ENCODE measurements at regions not wholly inside any gene's neighbourhood (a gene's known extent, or its start where the extent isn't known, plus 50 kb on each side); places are given as distances from the start of the nearest gene placed in this dataset.

DNA sequence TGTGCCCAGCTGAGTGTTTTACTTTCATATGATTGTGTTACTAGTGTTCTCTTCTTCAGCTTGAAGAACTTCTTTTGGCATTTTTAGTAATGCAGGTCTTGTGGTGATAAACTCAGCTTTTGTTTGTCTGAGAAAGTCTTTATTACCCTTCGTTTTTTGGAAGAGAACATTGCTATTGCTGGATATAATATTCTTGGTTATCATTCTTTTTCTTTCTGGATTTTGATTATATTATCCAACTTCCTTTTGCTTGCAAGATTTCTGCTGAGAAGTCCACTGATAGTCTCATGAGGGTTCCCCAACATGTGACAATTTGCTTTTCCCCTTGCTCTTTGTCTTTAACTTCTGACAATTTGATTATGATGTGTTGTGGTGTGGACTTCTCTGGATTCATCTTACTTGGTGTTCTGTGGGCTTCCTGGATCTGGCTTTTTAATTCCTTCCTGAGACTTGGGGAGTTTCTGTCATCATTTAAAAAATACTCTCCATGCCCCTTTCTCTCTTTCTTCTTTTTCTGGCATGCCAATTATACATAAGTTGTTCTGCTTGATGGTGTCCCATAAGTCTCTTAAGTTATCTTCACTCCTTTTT lies 416.8 kb downstream of the CCDC91 start:
- peaks cover 0 to 10% (median 5%) of the 10 kb centered on the region in 4 donors for H3K4me1 ChIP-seq
- intact Hi-C loops (cut with DNase I): no loop called here
- 35 to 68% methylated on average over 1 of the region's 1 CpG for WGBS, 2 donors

DNA sequence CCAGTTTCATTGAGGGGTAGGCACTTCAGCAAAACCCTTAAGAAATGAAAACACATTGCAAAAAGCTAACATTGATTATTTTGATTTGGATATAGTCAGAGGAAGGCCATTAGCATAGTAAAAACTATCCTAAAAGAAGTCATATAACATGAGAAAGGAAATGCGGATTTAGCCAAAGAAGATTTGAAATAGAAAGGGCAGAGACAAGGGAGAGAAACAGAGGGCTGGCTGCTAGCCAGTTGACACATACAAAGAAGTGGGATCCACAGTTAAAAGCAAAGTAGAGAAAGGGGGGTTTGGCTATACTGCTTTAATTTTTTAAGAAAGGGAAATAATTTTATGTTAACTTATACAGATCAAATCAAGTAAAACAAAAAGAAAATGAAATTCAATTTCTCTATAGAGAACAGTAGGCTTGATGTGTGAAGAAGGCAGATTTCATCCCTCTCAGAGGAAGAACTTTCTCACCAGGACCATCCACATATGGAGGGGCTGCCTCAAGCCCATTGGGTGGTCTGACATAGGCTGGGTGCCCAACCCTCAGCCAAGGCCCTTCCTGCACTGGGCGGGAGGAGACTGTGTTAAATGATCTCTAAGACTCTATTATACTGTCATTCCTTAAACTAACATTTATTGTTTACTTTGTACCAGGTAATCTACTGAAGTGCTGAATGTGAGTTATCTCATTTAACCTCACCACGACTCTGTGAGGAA lies 420.3 kb downstream of the CCDC91 start:
- no peaks in the 10 kb centered on the region for H3K27me3 ChIP-seq
- H3K4me3 ChIP-seq: no peak overlapping the region
- no peak for TF ChIP-seq POLR2A (IDR thresholded peaks at IDR 0.05)
- TF ChIP-seq EP300 (IDR thresholded peaks at IDR 0.05): no peak
- no peak for TF ChIP-seq POLR2AphosphoS5 (IDR thresholded peaks at IDR 0.05)
- TF ChIP-seq, protein P1, sequence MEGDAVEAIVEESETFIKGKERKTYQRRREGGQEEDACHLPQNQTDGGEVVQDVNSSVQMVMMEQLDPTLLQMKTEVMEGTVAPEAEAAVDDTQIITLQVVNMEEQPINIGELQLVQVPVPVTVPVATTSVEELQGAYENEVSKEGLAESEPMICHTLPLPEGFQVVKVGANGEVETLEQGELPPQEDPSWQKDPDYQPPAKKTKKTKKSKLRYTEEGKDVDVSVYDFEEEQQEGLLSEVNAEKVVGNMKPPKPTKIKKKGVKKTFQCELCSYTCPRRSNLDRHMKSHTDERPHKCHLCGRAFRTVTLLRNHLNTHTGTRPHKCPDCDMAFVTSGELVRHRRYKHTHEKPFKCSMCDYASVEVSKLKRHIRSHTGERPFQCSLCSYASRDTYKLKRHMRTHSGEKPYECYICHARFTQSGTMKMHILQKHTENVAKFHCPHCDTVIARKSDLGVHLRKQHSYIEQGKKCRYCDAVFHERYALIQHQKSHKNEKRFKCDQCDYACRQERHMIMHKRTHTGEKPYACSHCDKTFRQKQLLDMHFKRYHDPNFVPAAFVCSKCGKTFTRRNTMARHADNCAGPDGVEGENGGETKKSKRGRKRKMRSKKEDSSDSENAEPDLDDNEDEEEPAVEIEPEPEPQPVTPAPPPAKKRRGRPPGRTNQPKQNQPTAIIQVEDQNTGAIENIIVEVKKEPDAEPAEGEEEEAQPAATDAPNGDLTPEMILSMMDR (IDR thresholded peaks at IDR 0.05): no peak
- peaks cover 0 to 11% (median 4%) of the 10 kb centered on the region in 4 donors for H3K9me3 ChIP-seq
- no peak for DNase-seq
- peak overlapping the region in 1 of 4 donors; percentile 3 for H3K27ac ChIP-seq
- H3K4me1 ChIP-seq: peaks cover 0 to 10% (median 5%) of the 10 kb centered on the region in 4 donors
- 35 to 52% methylated on average over 3 of the region's 3 CpGs for WGBS, 2 donors
- H3K36me3 ChIP-seq: no peaks in the 10 kb centered on the region
- intact Hi-C loops (cut with DNase I): no loop called here

More for the DNA sequence above, 416.8 kb downstream of the CCDC91 start:
- Histone ChIP-seq H3K4me3 (no peak overlapping the region), H3K27ac (no peak overlapping the region), H3K27me3 (no peaks in the 10 kb centered on the region), H3K36me3 (no peaks in the 10 kb centered on the region), H3K9me3 (peaks cover 0 to 11% (median 4%) of the 10 kb centered on the region in 4 donors)
- TF ChIP-seq, protein P1 (IDR thresholded peaks at IDR 0.05): no peak
- TF ChIP-seq POLR2AphosphoS5 (IDR thresholded peaks at IDR 0.05): no peak
- TF ChIP-seq EP300 (IDR thresholded peaks at IDR 0.05): no peak
- no peak for TF ChIP-seq POLR2A (IDR thresholded peaks at IDR 0.05)
- DNase-seq: no peak

DNA sequence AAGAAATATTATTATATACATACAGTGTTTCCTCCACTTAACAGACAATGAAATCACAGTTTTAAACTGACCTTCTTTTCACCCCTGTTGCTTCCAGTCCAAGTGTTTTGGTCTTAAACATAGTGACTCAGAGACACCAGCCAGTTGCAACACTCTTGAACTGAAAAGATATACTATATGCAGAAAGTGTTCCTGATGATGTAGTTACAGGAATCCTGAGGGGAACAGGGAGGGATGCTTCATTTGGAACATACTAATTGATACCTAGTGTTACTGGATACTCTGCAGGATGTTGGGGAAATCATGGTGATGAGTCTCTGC lies 420.8 kb downstream of the CCDC91 start:
- Histone ChIP-seq H3K4me3 (no peak overlapping the region), H3K36me3 (no peaks in the 10 kb centered on the region), H3K9me3 (peaks cover 0 to 11% (median 4%) of the 10 kb centered on the region in 4 donors), H3K27me3 (no peaks in the 10 kb centered on the region), H3K27ac (no peak overlapping the region), H3K4me1 (peaks cover 0 to 10% (median 5%) of the 10 kb centered on the region in 4 donors)
- DNase-seq: no peak
- intact Hi-C loops (cut with DNase I): no loop called here
- peak in 1 of 4 donors; percentile 22 for TF ChIP-seq POLR2AphosphoS5 (IDR thresholded peaks at IDR 0.05)
- no peak for TF ChIP-seq POLR2A (IDR thresholded peaks at IDR 0.05)

DNA sequence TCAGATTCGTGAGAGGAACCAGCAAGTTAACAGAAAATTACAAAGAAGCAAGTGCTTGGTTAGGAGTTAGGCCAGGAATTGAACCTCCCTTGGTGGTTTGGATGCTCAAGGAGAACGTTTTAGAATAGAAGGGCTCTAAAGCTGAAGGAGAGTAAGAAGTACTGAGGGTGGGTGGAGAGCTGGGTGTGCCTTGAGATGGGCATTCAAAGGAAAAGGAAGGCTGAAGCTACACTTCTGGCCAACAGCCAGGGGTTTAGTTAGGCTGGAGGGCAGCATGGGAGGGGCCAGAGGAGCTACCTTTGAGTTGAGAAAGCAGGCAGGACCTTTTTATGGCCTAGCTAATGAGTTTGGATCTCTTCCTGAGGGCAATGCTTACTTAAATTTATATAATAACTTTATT lies 421.2 kb downstream of the CCDC91 start:
- H3K4me3 ChIP-seq: no peak overlapping the region
- peaks cover 0 to 10% (median 5%) of the 10 kb centered on the region in 4 donors for H3K4me1 ChIP-seq
- peaks cover 0 to 11% (median 4%) of the 10 kb centered on the region in 4 donors for H3K9me3 ChIP-seq
- H3K36me3 ChIP-seq: no peaks in the 10 kb centered on the region
- no peak overlapping the region for H3K27ac ChIP-seq
- no peak for TF ChIP-seq POLR2A (IDR thresholded peaks at IDR 0.05)
- TF ChIP-seq POLR2AphosphoS5 (IDR thresholded peaks at IDR 0.05): no peak
- TF ChIP-seq, protein P1 (IDR thresholded peaks at IDR 0.05): no peak
- no peak for TF ChIP-seq EP300 (IDR thresholded peaks at IDR 0.05)
- H3K27me3 ChIP-seq: no peaks in the 10 kb centered on the region
- 14 to 60% methylated on average over 2 of the region's 2 CpGs for WGBS, 2 donors
- no peak for DNase-seq
- intact Hi-C loops (cut with DNase I): no loop called here

DNA sequence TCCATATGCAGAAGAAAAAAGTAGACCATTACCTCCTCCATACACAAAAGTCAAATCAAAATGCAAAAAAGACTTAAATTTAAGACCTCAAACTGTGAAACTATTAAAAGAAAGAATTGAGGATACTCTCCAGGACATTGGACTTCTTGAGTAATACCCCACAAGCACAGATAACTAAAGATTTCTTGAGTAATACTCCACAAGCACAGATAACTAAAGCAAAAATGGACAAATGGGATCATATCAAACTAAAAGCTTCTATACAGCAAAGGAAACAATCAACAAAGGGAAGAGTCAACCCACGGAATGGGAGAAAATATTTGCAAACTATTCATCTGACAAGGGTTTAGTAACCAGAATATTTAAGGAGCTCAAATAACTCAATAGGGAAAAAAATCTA lies 427.9 kb downstream of the CCDC91 start:
- H3K9me3 ChIP-seq: peaks cover 0 to 3% (median 0%) of the 10 kb centered on the region in 4 donors
- no peaks in the 10 kb centered on the region for H3K4me1 ChIP-seq
- TF ChIP-seq POLR2A (IDR thresholded peaks at IDR 0.05): no peak
- no peak for TF ChIP-seq POLR2AphosphoS5 (IDR thresholded peaks at IDR 0.05)
- TF ChIP-seq, protein P1 (IDR thresholded peaks at IDR 0.05): no peak
- no peak for TF ChIP-seq EP300 (IDR thresholded peaks at IDR 0.05)
- H3K4me3 ChIP-seq: no peak overlapping the region
- no peaks in the 10 kb centered on the region for H3K27me3 ChIP-seq
- intact Hi-C loops (cut with DNase I): no loop called here
- WGBS, 2 donors: 70 to 87% methylated on average over 1 of the region's 1 CpG
- DNase-seq: no peak
- H3K27ac ChIP-seq: no peak overlapping the region
- no peaks in the 10 kb centered on the region for H3K36me3 ChIP-seq
